Testis (tissue), 2 donors: ENCODE measurements at regions not wholly inside any gene's neighbourhood (a gene's known extent, or its start where the extent isn't known, plus 50 kb on each side); places are given as distances from the start of the nearest gene placed in this dataset.

ENCODE experiments used
- POLR2A ChIP-seq: fragments of 450-650 bp; IDR thresholded peaks from one replicate; pipeline ENCODE4 v1.6.1; 2017; ENCODE audit warnings: antibody characterized with exemption, mild to moderate bottlenecking, moderate library complexity
- TF ChIP-seq, protein P1 (sequence below), 3 experiments: fragments of 450-650 bp in 2 of 3; fragments of 200-600 bp in 1 of 3; sonication (generic) in 1 of 3; IDR thresholded peaks; one replicate each; pipeline ENCODE4 v1.5.1; 2016 to 2019; ENCODE audit warnings: antibody characterized with exemption in 3 of 3, mild to moderate bottlenecking in 2 of 3, moderate library complexity in 1 of 3

- TF ChIP-seq, protein P1, sequence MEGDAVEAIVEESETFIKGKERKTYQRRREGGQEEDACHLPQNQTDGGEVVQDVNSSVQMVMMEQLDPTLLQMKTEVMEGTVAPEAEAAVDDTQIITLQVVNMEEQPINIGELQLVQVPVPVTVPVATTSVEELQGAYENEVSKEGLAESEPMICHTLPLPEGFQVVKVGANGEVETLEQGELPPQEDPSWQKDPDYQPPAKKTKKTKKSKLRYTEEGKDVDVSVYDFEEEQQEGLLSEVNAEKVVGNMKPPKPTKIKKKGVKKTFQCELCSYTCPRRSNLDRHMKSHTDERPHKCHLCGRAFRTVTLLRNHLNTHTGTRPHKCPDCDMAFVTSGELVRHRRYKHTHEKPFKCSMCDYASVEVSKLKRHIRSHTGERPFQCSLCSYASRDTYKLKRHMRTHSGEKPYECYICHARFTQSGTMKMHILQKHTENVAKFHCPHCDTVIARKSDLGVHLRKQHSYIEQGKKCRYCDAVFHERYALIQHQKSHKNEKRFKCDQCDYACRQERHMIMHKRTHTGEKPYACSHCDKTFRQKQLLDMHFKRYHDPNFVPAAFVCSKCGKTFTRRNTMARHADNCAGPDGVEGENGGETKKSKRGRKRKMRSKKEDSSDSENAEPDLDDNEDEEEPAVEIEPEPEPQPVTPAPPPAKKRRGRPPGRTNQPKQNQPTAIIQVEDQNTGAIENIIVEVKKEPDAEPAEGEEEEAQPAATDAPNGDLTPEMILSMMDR (IDR thresholded peaks at IDR 0.05): no peak
- no peak for TF ChIP-seq POLR2A
Measured at GRCh38 chr6:30798494-30798893, 54.1 kb upstream of the IER3 start.
